NCI-H510A (cell line): ENCODE measurements at regions not wholly inside any gene's neighbourhood (a gene's known extent, or its start where the extent isn't known, plus 50 kb on each side); places are given as distances from the start of the nearest gene placed in this dataset.
A peak's percentile ranks its signal among the peaks of the same experiment; 100 is the strongest.
"Not testable (repeated sequence)": the region's sequence is repeated elsewhere in the genome, so short reads cannot be mapped to it uniquely, and the experiment has no call there.

Source experiments
- DNase-seq: peaks from one replicate; lab custom pipeline; 2025; lab: John Stamatoyannopoulos, UW

DNA sequence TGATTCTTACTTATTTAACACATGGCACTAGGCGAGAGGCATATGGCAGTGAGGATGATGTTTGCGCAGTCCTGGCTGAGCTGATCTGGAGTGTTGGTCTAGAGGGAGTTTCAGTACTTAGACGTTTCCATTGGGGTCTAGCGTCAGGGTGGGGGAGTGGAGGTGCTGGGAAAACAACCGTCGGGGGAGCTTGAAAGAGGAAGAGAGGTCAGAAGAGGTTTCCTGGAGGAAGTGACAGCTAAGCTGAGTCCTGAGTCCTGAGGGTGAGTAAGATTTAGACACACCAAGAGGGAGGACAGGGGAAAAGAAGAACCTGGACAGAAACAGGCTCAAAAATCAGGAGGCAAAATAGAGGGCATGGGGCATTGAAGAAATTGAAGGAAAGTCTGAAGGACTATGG lies 81.4 kb downstream of the ALOX5AP start:
- peak; percentile 36 for DNase-seq

DNA sequence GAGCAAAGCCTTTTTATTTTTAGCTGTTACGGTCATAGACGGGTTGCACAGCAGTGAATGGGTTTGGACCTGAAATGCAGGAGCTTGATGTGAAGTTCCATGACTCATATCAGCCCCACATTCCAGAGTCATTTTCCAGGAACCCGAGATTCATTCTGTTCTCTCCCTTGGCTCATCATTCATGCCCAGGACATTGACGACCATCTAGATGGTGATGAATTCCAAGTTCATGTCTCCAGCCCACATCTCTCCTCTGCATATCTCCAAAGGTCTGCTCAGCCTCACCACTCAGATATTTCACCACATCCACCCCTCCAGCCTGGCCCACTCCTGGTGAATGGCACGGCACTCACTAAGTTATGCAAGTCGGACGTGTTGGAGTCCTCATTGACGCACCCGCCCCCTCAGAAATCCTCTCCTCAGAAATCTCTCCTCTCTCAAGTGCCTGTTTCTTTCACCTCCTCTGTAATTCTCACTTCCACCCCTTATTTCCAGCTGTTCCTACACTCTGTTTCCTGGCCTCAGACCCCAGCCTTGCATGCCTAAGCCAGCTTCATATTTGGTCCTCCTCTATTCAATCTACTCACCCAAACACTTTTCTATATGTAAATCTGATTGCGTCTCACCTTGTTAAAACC lies 83.1 kb downstream of the ALOX5AP start:
- no peak for DNase-seq

DNA sequence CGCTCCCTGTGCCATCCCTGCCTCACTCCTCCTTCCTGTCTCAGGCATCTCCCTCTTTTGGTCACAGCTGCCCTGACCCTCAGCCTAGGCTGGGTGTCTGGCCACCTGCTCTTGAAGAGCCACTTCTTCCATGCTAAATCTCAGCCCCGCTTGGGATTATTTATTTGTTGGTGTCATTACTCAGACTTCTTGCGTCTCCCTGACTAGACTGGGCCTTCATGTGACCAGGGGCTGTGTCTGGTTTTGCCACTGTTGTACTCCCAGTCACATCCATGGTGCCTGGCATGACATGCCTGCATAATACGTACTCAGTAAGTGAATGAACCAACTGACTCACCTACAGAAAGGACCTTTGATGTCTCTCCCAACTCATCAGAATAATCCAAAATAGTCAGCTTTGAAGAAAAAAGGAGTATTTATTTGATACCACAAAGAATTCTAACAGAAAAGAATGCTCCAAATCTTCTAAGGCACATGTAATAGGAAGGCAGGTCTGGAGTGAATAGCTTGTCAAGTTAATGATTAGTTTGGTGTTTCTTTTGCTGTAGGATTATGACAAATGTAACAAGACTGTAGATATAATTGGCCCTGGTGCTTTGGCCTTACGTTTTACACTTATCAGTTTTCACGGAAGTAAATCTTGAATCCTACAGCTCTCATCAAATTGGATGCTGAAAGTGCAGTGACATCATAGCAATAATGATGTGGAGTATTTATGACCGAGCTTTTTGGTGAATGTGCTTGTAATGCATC lies 84.0 kb downstream of the ALOX5AP start:
- DNase-seq = peak; percentile 16

DNA sequence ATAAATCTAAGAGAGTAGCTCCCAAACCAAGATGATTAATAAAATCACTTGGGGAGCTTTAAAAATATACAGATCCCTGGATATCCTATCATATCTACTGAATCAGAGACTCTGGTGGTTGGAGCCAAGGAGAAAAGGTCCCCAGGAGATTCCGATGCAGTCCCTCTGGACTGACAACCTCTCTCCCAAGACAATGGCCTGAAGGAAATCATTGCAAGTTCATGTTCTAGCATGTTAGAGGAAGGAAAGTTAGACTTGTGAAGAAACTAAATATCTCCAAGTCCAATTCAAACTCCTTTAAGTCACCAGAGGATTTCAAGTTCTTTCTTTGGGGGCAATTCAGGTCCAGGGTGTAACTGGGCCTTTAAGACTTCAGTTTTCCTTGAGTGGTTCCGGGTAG lies 84.7 kb upstream of the MEDAG start:
- DNase-seq = no peak

DNA sequence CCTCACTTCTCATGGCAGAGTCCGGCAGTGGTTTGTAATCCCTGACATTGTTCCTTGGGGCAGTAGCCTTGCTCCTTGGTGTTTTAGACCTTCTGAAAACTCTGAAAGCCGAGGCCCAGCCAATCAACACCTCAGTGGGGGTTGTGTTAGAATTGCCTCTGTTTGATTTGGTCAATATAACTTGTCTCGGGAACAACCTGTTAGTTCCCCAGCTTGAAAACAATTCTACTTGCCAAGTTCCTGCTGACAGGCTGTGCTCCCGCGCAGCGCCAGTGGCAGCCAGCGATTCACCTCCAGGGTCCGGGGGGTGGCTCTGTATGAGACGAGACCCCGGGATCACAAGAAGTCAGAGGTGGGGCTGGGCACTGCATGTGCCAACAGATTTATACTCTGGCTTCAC lies 81.4 kb upstream of the MEDAG start:
- no peak for DNase-seq

DNA sequence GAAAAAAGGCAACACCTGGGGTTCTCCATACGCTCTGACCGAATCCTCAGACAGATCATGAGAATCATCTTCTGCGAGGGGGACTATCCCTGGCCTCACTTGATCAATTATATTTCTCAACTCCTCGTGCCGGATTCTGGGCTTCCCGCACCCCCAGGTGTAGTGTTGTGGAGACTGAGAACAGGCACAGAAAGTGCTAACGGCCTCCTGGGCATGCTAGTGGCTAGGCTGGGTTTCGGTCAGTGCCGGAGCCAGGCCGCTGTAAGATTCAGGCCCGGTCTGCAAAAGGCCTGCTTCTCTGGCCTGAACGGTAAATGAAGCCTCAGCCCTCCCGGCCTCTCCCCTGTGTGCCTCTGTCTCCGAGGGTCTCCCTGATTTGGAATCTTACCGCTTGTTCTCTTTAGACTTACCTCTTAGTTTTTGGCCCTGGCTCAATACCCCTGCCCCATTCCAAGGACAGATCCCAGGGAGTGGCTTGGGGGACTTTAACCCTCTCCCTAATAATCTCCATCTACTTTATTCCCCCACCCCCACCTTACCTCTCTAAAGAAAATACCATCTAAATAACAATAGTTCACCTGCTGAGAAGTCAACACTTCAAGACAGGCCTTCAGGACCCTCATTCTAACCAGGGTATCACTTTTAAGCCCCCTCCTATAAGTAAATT lies 79.0 kb upstream of the MEDAG start:
- DNase-seq = no peak

DNA sequence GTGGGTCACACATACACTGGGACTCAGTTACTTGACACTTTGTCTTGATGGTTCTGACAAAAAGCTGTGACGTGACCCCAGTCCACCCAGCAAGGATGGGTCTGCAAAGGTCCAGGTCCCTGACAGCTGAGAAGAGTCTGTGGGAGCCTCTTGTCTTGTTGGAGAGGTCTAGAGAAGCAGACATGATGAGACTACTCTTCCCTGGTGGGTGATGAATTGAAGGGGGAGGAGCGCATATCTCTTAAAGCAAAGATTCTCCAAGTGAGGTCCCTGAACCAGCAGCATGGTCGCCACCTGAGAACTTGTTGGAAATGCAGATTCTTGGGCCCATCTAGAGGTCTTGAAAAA lies 78.5 kb upstream of the MEDAG start:
- DNase-seq = no peak

DNA sequence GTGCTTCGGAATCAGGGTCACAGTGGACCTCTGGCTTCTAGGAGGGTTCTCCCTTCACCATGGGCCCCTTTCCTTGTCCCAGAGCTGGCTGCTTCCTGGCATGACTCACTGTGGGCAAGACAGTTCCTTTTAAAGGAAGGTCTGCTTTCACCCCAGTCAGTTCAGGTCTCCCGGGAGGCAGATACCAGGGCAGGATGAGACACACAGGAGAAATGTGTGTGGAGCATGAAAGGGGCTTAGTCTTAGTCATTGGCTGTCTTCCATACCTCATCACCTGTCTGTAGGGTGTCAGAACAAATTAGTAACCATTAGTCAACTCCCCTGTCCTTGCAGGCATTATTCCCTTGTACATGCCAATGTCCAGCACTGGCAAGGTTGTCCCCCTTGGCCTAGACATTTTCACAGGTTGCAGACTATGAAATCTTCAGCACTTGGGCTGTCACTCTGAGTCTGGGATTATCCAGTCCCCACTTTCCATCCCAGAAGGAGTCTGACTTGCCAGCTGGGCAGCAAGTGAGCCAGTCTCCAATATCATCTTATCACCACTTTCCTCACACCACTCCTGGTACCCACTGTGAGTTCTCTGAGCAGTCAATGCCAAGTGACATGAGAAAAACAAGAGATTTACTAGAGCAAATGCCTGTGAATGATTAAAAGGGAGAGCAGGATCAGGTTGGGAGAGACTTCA lies 76.8 kb upstream of the MEDAG start:
- no peak for DNase-seq

DNA sequence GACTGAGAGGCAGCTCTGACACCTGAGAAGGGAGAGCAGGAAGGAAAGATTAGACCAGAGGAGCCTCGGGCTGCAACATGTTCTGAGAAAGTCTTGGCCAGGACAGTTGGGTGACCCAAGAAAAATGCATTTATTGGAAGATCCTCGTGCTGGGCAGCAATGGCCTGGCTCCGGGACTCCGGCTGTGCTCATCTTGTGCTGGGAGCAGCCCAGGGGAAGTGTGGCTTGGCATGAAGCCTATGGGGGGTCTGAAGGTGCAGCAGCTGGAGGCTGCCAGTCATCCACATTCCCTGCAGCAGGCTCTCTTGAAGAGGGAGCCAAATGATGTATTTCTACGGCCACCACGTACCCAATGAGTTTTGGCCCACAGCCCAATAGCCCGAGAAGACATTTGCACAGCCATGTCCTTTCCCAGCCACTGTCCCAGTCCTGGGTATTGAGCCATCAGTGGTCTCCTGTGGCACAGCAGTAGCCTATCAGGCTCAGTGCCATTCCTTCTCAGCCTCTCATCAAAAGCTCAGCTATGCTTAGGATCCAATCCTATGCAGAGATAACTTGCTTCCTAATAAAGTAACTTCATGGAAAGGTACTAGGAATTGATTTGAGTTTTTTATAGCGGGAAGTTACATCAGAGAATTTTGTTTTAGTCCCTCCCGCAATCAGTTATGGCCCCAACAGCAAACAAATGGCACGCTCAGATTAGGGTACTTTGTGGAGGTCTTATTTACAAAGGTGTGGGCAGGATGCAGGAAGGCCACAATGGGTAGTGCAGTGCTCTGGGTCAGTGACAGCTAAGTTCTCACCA lies 76.0 kb upstream of the MEDAG start:
- no peak for DNase-seq

DNA sequence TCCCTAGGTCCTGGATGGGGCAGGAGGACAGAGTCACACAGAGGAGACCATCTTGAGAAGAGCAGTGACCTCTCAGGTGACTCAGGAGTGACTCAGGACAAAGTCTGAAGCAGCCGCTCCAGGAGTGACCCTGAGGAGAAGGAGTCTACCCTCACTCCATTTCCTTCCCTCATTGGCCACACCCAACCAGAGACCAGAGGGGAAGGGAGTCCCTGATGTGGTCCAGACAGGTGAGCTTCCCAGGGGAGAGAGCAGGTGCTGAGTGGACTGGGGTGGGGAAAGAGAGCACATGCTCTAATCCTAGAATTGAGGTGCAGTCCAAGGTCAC lies 75.5 kb upstream of the MEDAG start:
- no peak for DNase-seq

DNA sequence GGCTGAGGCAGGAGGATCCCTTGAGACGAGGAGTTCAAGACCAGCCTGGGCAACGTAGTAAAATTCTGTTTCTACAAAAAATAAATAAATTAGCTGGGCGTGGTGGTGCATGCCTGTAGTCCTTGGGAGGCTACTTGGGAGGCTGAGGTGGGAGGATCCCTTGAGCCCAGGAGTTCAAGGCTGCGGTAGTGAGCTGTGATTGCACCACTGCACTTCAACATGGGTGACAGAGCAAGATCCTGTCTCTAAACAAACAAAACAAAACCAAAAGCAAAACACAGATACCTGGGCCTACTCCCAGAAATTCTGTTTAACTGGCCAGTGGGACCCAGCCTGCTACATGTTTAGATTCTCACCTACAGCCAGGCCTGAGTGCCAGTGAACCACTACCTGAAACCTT lies 74.6 kb upstream of the MEDAG start:
- no peak for DNase-seq

DNA sequence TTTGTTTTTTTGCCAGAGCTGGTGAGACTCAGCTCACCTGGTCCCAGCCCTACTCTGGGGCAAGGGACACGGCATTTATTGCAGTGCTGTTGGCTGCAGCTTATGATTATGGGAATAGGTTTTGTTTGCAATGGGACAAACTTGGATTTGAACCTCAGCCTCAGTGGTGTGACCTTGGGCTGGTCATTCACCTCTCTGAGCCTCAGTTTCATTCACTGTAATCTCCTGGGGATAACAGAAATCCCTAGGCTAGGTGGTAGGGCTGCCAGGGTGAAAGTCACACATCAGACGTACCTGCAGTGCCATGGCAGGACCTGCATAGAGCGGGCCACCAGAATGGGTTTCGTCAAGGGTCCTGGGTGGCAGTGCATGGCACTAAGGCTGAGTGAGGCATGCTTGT lies 73.7 kb upstream of the MEDAG start:
- DNase-seq = no peak

DNA sequence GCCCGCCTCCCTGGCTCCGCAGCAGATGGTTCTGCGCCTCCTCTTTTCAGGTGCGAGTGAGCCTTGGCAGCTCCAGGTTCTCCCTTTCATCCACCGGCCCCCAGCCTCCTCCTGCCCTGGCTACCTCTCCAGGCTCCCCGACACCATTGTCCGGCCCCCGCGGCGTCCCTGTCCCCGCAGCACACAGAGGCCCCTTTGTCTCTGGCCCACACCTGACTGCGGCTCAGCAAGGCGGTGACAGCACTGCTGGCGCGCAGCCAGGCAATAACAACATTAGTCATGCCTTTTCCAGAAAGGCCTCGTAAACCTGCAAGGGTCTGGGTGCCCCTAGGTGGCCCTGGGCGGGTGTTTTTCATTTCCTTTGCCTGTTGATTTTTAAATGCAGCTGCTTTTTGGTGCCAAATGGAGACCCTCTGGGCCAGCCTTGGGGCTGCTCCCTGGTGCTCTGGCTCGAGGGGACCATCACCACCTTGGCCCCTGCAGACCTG lies 73.2 kb upstream of the MEDAG start:
- peak; percentile 54 for DNase-seq

DNA sequence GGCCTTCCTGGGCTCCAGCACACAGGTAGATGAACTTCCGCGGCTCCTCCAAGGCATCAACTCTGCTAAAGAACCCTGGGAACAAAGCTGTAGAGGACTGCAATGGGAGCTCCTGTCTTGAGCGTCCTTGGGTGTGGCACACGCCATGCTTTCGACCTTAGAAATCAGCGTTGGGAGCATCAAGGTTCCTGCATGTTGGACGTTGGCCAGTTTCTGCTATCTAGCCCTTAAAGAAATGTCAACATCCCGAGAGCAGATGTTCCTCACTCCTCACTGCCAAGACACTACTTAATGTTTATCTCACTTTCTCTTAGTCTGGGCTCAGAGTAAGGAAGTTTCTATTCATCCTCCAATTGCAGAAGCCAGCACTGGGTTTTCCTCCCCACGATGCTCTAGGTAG lies 70.6 kb upstream of the MEDAG start:
- DNase-seq = no peak

DNA sequence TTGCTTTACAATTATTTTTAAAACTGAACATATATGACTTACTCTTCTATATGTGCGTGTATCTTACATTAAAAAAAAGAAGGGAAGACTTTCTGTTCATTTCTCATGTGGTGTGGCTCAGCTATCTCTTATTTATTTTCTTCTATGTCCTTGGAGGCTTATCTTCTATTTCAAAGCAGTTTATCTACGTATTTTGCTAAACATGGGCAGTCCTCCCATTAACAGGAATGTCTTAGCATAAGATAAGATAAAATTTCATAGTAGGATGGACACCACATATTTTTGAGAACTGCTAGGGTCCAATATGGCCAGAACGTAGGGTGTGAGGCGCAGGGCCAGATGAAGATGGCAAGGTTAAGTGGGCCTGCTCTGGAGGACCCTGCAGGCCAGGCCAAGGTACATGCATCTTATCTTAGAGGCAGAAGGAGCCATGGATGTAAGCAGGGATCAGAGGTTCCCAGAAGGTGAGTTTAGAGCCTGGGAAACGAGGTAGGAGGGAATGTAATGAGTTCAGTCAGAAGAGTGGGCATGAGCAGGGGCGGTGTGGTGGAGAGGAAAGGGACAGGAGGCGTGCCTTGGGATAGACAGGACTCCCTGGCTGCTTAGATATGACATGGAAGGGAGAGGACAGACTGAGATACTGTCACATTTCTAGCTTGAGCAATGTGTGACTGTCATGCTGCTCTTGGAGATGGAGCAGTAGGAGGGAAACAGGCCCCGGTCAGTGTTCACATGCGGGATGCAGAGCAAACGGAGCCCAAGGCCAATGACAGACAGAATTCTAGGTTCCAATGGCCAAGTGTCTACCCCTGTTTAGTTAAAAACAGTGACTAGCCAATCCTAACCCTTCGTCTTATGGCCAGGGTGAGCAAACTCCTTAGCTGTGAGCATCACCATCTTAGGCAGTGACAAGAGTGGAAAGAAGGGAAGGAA lies 68.6 kb upstream of the MEDAG start:
- no peak for DNase-seq

DNA sequence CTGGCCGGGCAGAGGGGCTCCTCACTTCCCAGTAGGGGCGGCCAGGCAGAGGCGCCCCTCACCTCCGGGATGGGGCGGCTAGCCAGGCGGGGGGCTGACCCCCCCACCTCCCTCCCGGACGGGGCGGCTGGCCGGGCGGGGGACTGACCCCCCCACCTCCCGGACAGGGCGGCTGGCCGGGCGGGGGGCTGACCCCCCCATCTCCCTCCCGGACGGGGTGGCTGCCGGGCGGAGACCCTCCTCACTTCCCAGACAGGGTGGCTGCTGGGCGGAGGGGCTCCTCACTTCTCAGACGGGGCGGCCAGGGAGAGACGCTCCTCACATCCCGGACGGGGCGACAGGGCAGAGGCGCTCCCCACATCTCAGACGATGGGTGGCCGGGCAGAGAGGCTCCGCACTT lies 66.4 kb upstream of the MEDAG start:
- DNase-seq = not testable (repeated sequence)

DNA sequence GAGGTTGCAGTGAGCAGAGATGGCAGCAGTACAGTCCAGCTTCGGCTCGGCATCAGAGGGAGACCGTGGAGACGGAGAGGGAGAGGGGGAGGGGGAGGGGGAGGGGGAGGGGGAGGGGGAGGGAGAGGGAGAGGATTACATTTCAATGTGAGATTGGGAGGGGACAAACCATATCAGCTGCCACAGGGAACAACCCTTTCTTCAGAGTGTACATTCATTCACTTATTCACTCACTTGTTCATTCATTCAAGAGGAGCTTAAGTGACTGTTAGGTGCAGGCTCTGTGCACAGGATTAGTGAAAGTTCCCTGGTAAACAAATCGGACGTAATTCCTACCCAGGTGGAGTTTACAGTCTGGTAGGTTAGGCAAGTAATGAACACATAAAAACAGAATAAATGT lies 65.6 kb upstream of the MEDAG start:
- no peak for DNase-seq

DNA sequence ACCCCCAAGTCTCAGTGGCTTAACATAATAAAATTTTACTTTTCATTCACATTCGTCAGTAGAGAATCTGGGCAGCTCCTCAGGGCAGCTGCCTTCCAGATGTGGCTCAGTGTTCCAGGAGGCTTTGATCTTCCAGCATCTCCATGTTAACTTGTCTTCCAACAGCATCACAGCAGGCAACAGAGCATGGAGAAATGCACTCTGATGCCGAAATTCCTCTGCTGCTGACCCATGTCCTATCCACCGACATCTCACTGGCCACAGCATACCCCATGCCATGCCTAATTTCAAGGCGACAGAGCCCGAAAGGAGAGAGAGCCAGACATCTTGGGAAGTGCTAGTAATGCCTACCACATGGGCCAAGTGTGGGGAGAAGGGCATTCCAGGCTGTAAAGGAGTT lies 64.9 kb upstream of the MEDAG start:
- DNase-seq = no peak

DNA sequence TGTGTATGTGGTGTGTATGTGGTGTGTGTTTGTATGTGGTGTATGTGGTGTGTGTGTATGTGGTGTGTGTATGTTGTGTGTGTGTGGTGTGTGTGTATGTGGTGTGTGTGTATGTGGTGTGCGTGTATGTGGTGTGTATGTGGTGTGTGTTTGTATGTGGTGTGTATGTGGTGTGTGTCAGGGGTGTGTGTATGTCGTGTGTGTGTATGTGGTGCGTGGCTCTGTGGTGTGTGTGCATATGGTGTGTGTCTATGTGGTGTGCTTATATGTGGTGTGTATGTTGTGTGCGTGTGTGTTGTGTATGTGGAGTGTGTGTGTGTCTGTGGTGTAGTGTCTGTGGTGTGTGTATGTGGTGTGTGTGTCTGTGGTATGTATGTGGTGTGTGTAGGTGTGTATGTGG lies 62.5 kb upstream of the MEDAG start:
- no peak for DNase-seq

DNA sequence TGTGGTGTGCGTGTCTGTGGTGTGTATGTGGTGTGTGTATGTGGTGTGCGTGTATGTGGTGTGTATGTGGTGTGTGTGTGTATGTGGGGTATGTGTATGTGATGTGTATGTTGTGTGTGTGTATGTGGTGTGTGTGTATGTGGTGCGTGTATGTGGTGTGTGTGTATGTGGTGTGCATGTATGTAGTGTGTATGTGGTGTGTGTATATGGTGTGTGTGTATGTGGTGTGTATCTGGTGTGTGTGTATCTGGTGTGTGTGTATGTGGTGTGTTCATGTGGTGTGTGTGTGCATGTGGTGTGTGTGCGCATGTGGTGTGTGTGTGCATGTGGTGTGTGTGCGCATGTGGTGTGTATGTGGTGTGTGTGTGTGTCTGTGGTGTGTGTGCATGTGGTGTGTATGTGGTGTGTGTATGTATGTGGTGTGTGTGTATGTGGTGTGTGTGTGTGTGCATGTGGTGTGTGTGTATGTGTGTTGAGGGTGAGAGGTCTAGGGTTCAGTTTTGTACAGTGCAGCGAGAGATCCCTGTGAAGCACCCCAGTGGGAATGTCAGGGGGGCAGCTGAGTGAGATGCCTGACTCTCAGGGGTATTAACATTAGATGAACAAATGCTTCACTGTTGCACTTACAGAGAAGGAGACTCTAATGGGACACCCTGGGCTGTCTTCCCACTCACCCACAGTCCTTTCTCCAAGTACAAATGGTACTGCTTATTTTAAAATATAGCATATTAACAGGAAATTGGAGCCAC lies 61.3 kb upstream of the MEDAG start:
- no peak for DNase-seq
